Heart left ventricle (tissue), 13 donors: ENCODE measurements at regions not wholly inside any gene's neighbourhood (a gene's known extent, or its start where the extent isn't known, plus 50 kb on each side); places are given as distances from the start of the nearest gene placed in this dataset.

Source experiments
- POLR2A ChIP-seq, 2 donors: fragments of 450-650 bp; IDR thresholded peaks; one replicate each; pipeline ENCODE4 v1.6.1; 2017; ENCODE audit warnings: antibody characterized with exemption in 2 of 2, mild to moderate bottlenecking in 2 of 2, moderate library complexity in 2 of 2
- TF ChIP-seq, protein P1 (sequence below), 12 donors: fragments of 200-600 bp; sonication (generic) in 4 of 12; IDR thresholded peaks; one replicate each; pipeline versions ENCODE4 v1.5.0 to v1.8.0; 2018 to 2022; ENCODE audit warnings: antibody characterized with exemption in 12 of 12, mild to moderate bottlenecking in 5 of 12
- donor health status: ischemic (EF 13 %, LVEDD 7.1; RV severe dilation, severe dysfunction).
- donor health status: DM: no; HTN: yes; CAD: no.
- donor health status: DM: no; HTN: no; CAD: no.
- donor health status: ischemic (EF 25% LVEDD 6.9; RV normal size, moderate dysfunction).
- donor health status: ischemic (EF 25% LVEDD 5.7; RV mildly dilated, moderate dysfunction).
- donor health status: ischemic (EF 35%, LVEDD 5.7; RV mildly dilated, moderate dysfunction).
- donor health status: nonischemic (EF 11% LVEDD 7.7; RV severe dilation, severe dysfunction).
- donor health status: DM: yes; HTN: yes; CAD: no.
- donor health status: PGD.
- donor health status: ischemic (EF 29% LVEDD 5.4; RV normal size, mild dysfunction).
- donor health status: nonischemic (EF 23%, LVEDD 6.1; RV moderate dilation, normal function).

DNA sequence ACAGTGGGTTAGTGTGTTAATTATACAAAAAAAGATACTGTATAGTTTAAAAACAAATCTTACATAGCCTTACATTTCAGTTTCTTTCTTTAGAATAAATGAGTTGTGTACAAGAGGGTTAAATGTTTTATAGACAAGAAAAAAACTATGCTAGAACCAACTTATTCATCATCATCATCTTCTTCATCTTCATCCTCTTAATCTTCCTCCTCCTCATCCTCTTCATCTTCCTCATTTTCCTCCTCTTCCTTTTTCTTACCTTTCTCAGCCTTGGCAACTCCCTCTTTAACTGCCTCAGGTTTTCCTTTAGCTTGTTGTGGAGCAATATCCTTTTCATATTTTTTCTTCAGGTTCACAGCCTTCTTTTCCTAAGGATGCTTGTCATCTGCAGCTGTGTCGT lies 53.7 kb downstream of the RPS12 start:
- TF ChIP-seq, protein P1, sequence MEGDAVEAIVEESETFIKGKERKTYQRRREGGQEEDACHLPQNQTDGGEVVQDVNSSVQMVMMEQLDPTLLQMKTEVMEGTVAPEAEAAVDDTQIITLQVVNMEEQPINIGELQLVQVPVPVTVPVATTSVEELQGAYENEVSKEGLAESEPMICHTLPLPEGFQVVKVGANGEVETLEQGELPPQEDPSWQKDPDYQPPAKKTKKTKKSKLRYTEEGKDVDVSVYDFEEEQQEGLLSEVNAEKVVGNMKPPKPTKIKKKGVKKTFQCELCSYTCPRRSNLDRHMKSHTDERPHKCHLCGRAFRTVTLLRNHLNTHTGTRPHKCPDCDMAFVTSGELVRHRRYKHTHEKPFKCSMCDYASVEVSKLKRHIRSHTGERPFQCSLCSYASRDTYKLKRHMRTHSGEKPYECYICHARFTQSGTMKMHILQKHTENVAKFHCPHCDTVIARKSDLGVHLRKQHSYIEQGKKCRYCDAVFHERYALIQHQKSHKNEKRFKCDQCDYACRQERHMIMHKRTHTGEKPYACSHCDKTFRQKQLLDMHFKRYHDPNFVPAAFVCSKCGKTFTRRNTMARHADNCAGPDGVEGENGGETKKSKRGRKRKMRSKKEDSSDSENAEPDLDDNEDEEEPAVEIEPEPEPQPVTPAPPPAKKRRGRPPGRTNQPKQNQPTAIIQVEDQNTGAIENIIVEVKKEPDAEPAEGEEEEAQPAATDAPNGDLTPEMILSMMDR (IDR thresholded peaks at IDR 0.05): no peak
- TF ChIP-seq POLR2A (IDR thresholded peaks at IDR 0.05): no peak
